Cardiac muscle cell (in vitro differentiated cells and primary cell): ENCODE measurements at regions not wholly inside any gene's neighbourhood (a gene's known extent, or its start where the extent isn't known, plus 50 kb on each side); places are given as distances from the start of the nearest gene placed in this dataset.

ENCODE experiments used
- DNase-seq, 2 donors: peaks; one replicate each; pipeline versions ENCODE4 v3.0.0 to v3.0.0-alpha.2; 2010 to 2017; ENCODE audit warnings: low read depth in 1 of 2, low spot score in 1 of 2
- H3K27ac ChIP-seq: fragments of 200-600 bp; sonication (generic); 2 replicates; pipeline ENCODE4 v1.5.1; 2016
- H3K27me3 ChIP-seq: fragments of 200-600 bp; sonication (generic); 2 replicates; pipeline ENCODE4 v1.6.0; 2016; ENCODE audit warnings: control low read depth
- H3K36me3 ChIP-seq: fragments of 200-600 bp; sonication (generic); 2 replicates; pipeline ENCODE4 v1.5.1; 2016; ENCODE audit warnings: control low read depth
- H3K4me1 ChIP-seq: fragments of 200-600 bp; sonication (generic); 2 replicates; pipeline ENCODE4 v1.8.1; 2017; ENCODE audit warnings: low read depth, mild to moderate bottlenecking, mixed run types
- H3K4me3 ChIP-seq: fragments of 200-600 bp; sonication (generic); 2 replicates; pipeline ENCODE4 v1.5.1; 2016; ENCODE audit warnings: mild to moderate bottlenecking
- H3K9me3 ChIP-seq: fragments of 200-600 bp; sonication (generic); 2 replicates; pipeline ENCODE4 v1.5.1; 2017; ENCODE audit warnings: low read depth, mild to moderate bottlenecking, control low read depth
- TF ChIP-seq, protein P1 (sequence below): IDR thresholded peaks from 2 replicates; pipeline ENCODE4 v1.5.1; 2012; ENCODE audit warnings: low read depth, mild to moderate bottlenecking, low read length

DNA sequence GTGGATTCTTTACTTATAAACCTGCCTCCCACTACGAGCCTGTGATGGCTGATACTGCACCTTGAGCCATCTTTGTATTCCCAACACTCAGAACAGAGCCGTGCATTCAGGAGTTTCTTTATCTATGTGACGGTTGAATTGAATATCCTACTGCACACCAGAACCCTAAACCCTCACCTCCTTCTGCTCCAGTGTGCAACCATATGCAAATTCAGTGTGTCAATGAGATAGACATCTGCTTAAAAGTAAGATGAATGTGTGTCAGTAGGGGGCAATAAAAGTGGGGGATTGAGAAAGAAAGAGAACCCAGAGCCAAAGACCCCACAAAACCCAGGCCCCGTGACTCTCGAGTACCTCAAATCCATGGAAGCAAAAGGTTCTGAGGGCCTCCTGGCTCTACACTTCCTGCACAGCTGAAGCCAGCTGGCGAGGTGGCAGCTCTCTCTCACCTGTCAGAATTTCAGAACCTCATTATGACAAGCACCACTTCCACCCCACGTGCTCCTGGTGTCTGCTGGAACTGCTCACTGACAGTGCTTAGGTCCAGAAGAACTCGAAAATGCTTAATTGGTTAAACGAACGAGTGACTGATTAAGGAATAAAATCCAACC lies 143.3 kb upstream of the GPR26 start:
- no peaks in the 10 kb centered on the region for H3K27me3 ChIP-seq
- no peaks in the 10 kb centered on the region for H3K36me3 ChIP-seq
- H3K4me1 ChIP-seq, result peaks cover 4% of the 10 kb centered on the region
- H3K9me3 ChIP-seq, result no peaks in the 10 kb centered on the region
- no peak overlapping the region for H3K4me3 ChIP-seq
- TF ChIP-seq, protein P1, sequence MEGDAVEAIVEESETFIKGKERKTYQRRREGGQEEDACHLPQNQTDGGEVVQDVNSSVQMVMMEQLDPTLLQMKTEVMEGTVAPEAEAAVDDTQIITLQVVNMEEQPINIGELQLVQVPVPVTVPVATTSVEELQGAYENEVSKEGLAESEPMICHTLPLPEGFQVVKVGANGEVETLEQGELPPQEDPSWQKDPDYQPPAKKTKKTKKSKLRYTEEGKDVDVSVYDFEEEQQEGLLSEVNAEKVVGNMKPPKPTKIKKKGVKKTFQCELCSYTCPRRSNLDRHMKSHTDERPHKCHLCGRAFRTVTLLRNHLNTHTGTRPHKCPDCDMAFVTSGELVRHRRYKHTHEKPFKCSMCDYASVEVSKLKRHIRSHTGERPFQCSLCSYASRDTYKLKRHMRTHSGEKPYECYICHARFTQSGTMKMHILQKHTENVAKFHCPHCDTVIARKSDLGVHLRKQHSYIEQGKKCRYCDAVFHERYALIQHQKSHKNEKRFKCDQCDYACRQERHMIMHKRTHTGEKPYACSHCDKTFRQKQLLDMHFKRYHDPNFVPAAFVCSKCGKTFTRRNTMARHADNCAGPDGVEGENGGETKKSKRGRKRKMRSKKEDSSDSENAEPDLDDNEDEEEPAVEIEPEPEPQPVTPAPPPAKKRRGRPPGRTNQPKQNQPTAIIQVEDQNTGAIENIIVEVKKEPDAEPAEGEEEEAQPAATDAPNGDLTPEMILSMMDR, result no peak
- no peak for DNase-seq
- no peak overlapping the region for H3K27ac ChIP-seq

- DNase-seq, result no peak
- Histone ChIP-seq H3K4me1 (peaks cover 4% of the 10 kb centered on the region), H3K27me3 (no peaks in the 10 kb centered on the region), H3K36me3 (no peaks in the 10 kb centered on the region), H3K27ac (no peak overlapping the region), H3K9me3 (no peaks in the 10 kb centered on the region), H3K4me3 (no peak overlapping the region)
- TF ChIP-seq, protein P1, result no peak
Observed at GRCh38 chr10:123523833-123524232, 142.3 kb upstream of the GPR26 start.

GRCh38 chr10:123526356-123527064 lies 139.6 kb upstream of the GPR26 start:
- H3K27ac ChIP-seq, result no peak overlapping the region
- H3K27me3 ChIP-seq, result no peaks in the 10 kb centered on the region
- H3K4me1 ChIP-seq, result peaks cover 4% of the 10 kb centered on the region
- TF ChIP-seq, protein P1, result no peak
- no peak overlapping the region for H3K4me3 ChIP-seq
- no peaks in the 10 kb centered on the region for H3K36me3 ChIP-seq
- DNase-seq, result no peak
- H3K9me3 ChIP-seq, result no peaks in the 10 kb centered on the region

DNA sequence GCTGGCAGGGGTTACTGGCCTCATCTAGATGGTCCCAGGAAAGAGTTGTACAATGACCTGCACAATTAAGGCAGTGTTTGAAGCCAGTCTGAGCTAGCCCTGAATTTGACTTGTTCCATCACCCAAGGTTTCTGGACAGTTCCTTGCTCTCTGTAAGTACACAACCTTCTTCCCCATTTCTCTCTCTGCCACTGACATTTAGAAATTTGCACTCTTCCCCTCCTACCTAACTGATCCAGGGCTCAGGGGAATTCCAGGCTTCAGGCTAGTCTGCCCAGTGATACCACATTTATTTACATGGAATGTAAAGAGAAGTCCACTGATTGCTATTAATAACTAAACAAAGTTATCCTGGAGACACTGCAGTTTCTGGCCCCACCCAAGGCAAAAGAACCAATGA lies 139.0 kb upstream of the GPR26 start:
- no peaks in the 10 kb centered on the region for H3K9me3 ChIP-seq
- H3K27me3 ChIP-seq, result no peaks in the 10 kb centered on the region
- DNase-seq, result no peak
- H3K4me1 ChIP-seq, result peaks cover 4% of the 10 kb centered on the region
- H3K36me3 ChIP-seq, result no peaks in the 10 kb centered on the region
- no peak overlapping the region for H3K4me3 ChIP-seq
- H3K27ac ChIP-seq, result no peak overlapping the region
- TF ChIP-seq, protein P1, result no peak

DNA sequence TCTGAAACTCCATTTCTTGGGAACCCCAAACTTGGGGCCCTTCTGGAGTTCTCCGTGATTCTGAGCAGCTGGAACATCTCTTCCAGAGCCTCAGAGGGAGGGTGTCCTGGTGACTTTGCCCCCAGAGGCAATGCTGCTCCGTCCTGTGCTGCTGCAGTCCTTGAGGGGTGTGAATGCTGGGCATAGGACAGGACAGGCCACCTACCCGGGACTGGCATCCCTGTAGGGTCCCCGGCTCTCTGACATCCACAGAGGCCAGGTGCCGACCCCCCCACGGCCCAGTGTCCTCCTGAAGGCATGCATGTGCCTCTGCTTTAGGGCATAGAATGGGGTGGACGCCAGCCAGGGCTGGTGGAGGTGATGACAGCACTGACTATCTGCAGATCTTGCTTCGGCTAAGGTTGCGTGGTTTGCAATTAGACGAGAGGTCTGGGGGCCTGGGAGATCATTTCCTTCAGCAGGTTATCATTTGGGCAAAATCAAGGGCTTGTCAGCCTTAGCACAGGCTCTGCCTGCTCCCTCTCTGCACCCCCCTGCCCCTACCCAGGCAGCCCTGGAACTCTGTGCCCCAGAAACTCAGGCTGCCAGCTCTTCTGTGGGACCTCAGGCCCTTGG lies 136.9 kb upstream of the GPR26 start:
- Histone ChIP-seq H3K4me1 (peaks cover 4% of the 10 kb centered on the region), H3K36me3 (no peaks in the 10 kb centered on the region), H3K27me3 (no peaks in the 10 kb centered on the region), H3K4me3 (no peak overlapping the region), H3K27ac (no peak overlapping the region), H3K9me3 (no peaks in the 10 kb centered on the region)
- TF ChIP-seq, protein P1, result no peak
- DNase-seq, result peak in 1 of 2 donors; percentile 30
